Rectal smooth muscle tissue (tissue), 1 donor: ENCODE measurements at regions not wholly inside any gene's neighbourhood (a gene's known extent, or its start where the extent isn't known, plus 50 kb on each side); places are given as distances from the start of the nearest gene placed in this dataset.

ENCODE experiments used
- H3K27ac ChIP-seq: one replicate; pipeline ENCODE4 v1.7.0; 2013; ENCODE audit warnings: low read depth, low read length, inconsistent platforms
- H3K27me3 ChIP-seq: one replicate; pipeline ENCODE4 v1.7.0; 2013; ENCODE audit warnings: low read length; ENCODE audit not compliant: control insufficient read depth, insufficient read depth
- H3K36me3 ChIP-seq: one replicate; pipeline ENCODE4 v1.7.0; 2013; ENCODE audit warnings: low read length; ENCODE audit not compliant: control insufficient read depth, insufficient read depth
- H3K4me1 ChIP-seq: one replicate; pipeline ENCODE4 v1.7.0; 2013; ENCODE audit warnings: low read length; ENCODE audit not compliant: control insufficient read depth, insufficient read depth
- H3K4me3 ChIP-seq: one replicate; pipeline ENCODE4 v1.7.0; 2013; ENCODE audit warnings: low read length
- H3K9ac ChIP-seq: one replicate; pipeline ENCODE4 v1.7.0; 2013; ENCODE audit warnings: low read length

- no peak overlapping the region for H3K27ac ChIP-seq
- H3K9ac ChIP-seq: no peak overlapping the region
- H3K4me1 ChIP-seq: no peaks in the 10 kb centered on the region
- H3K36me3 ChIP-seq: no peaks in the 10 kb centered on the region
- H3K27me3 ChIP-seq: no peaks in the 10 kb centered on the region
- H3K4me3 ChIP-seq: no peak overlapping the region
These were observed 196.2 kb upstream of the ZNF536 start for GRCh38 chr19:30175987-30176386.

- no peaks in the 10 kb centered on the region for H3K27me3 ChIP-seq
- H3K36me3 ChIP-seq: no peaks in the 10 kb centered on the region
- no peak overlapping the region for H3K27ac ChIP-seq
- no peak overlapping the region for H3K9ac ChIP-seq
- H3K4me1 ChIP-seq: no peaks in the 10 kb centered on the region
- H3K4me3 ChIP-seq: no peak overlapping the region
These were observed 193.3 kb upstream of the ZNF536 start for GRCh38 chr19:30178721-30179402.

GRCh38 chr19:30180691-30181090 is 191.5 kb upstream of the ZNF536 start:
- Histone ChIP-seq H3K4me3 (no peak overlapping the region), H3K4me1 (no peaks in the 10 kb centered on the region), H3K9ac (no peak overlapping the region), H3K27ac (no peak overlapping the region), H3K27me3 (no peaks in the 10 kb centered on the region), H3K36me3 (no peaks in the 10 kb centered on the region)

GRCh38 chr19:30183807-30184490 is 188.2 kb upstream of the ZNF536 start:
- no peaks in the 10 kb centered on the region for H3K36me3 ChIP-seq
- H3K4me3 ChIP-seq: no peak overlapping the region
- H3K27ac ChIP-seq: no peak overlapping the region
- no peaks in the 10 kb centered on the region for H3K4me1 ChIP-seq
- no peak overlapping the region for H3K9ac ChIP-seq
- H3K27me3 ChIP-seq: no peaks in the 10 kb centered on the region

DNA sequence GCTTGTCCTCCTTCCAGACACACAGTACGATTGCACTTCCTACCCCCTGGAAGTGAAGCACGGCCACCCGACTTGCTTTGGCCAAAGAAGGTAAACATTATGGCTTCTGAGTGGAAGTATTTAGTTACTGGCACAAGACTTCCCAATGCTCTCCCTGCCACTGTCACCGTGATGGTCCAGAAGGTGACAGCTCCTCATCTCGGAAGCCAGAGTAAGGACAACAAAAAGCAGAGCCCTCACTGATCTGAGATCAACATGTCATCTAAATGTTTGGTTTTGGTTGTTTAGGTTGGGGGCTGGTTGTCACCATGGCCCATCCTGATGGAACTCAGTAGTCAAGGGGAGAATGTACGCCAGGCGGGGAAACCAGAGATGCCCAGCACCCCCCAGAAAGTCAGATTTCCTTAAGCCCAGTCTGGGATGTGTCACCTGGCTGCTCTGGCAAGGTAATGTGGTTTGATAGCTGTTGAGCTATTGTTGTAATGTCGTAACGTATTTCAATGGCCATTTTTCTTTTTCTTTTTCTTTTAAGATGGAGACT is 170.1 kb upstream of the ZNF536 start:
- H3K36me3 ChIP-seq: no peaks in the 10 kb centered on the region
- H3K27me3 ChIP-seq: no peaks in the 10 kb centered on the region
- no peak overlapping the region for H3K27ac ChIP-seq
- no peak overlapping the region for H3K9ac ChIP-seq
- no peak overlapping the region for H3K4me3 ChIP-seq
- no peaks in the 10 kb centered on the region for H3K4me1 ChIP-seq

DNA sequence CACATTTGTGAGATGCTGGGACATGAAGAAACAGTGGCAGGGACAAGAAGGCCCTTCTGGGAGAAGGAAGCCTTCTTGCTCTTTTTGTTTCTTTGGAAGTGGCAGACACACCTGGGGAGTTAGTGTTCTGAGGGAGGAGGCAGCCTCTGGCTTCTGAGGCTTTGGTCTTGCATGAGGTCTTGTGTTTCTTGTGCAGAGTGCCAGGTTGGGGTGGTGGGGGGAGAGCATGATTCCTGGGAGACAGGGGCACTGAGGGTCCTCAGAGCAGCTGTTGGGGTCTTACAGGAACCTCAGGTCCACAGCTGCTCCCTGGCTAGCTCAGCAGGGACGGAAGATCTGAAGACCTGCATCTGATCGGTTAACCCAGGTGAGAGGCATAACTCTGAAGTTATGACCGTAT is 167.5 kb upstream of the ZNF536 start:
- H3K9ac ChIP-seq: no peak overlapping the region
- H3K4me3 ChIP-seq: no peak overlapping the region
- no peaks in the 10 kb centered on the region for H3K27me3 ChIP-seq
- H3K27ac ChIP-seq: no peak overlapping the region
- H3K4me1 ChIP-seq: no peaks in the 10 kb centered on the region
- no peaks in the 10 kb centered on the region for H3K36me3 ChIP-seq

- no peaks in the 10 kb centered on the region for H3K4me1 ChIP-seq
- no peaks in the 10 kb centered on the region for H3K27me3 ChIP-seq
- no peak overlapping the region for H3K4me3 ChIP-seq
- H3K9ac ChIP-seq: no peak overlapping the region
- H3K27ac ChIP-seq: no peak overlapping the region
- H3K36me3 ChIP-seq: no peaks in the 10 kb centered on the region
These were observed 166.0 kb upstream of the ZNF536 start for GRCh38 chr19:30206187-30206586.

GRCh38 chr19:30207357-30207756 is 164.8 kb upstream of the ZNF536 start:
- Histone ChIP-seq H3K4me1 (no peaks in the 10 kb centered on the region), H3K27me3 (no peaks in the 10 kb centered on the region), H3K4me3 (no peak overlapping the region), H3K9ac (no peak overlapping the region), H3K36me3 (no peaks in the 10 kb centered on the region), H3K27ac (no peak overlapping the region)

DNA sequence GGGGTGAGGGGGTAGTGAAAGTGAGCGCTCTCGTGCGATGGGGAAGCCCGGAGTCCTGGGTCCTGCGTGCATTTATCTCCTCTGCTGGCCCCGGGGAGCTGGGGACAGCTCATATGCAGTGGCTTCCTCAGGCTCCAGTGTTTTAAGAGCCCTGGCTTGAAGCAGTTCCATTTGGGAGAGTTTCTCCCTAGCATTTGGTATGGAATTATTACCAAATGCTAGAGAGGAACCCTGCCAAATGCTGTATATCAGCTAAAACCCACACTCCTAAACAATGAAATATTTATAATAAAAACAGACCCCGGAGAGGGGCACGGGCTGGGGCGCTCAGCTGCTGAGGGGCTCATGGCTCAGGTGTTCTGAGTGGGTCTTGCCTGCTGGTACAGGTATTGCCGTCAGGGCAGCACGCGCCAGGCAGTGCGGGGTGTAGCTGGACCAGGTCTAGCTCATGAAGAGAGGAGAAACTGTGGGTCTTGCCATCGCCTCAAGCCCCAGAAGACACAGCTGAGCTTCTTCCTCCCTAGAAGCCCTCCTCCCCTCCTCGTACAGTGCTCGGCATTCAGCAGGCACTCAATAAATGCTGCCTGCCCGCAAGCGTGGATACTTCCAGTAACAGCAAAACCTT is 163.6 kb upstream of the ZNF536 start:
- Histone ChIP-seq H3K4me3 (no peak overlapping the region), H3K27ac (no peak overlapping the region), H3K4me1 (no peaks in the 10 kb centered on the region), H3K9ac (no peak overlapping the region), H3K27me3 (no peaks in the 10 kb centered on the region), H3K36me3 (no peaks in the 10 kb centered on the region)

DNA sequence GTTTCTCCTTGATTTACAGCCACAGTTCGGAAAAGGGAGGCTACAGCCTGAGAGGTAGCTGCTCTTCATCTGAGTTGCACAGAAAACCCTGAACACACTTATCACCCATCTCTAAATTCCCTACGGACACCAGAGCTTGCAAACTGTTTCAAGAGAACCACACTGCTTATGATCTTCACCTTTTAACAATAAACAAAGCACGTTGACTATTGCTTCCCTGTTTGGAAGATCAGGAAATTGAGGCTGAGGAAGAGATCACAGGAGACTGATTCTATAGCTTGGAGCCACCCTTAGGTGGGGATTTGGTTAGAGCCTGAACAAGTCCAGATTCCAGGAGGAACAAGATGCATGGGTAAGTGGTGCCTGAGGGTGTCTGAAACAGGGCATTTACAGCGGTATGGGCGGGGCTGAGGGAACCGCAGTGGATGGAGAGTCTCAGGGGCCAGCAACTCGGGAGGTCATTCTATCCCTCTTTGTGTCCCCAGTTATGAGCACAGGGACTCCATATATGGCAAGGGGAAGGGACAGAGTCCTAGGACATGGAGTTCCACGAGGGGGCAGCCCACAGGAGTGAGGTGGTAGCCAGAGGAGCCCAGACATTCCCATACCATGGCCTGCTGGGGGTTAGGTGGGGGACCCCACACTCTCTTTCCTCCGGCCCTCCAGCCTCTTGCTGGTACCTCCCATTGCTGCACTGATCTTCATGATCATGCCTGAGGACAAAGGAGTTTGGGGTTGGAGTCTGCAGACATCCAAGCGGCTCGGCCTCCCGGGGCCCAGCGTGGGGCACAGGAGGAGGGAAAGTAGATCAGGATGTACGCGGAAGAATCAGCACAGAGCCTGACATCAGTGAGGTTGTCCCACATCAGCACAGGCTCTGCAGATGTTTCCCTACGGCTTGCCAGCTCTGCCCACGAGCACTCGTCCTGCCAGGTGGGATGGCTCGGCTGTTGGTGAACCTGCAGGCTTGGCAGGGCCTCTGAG is 162.3 kb upstream of the ZNF536 start:
- no peak overlapping the region for H3K4me3 ChIP-seq
- no peak overlapping the region for H3K27ac ChIP-seq
- no peaks in the 10 kb centered on the region for H3K4me1 ChIP-seq
- H3K27me3 ChIP-seq: no peaks in the 10 kb centered on the region
- no peaks in the 10 kb centered on the region for H3K36me3 ChIP-seq
- no peak overlapping the region for H3K9ac ChIP-seq

GRCh38 chr19:30212574-30212973 is 159.6 kb upstream of the ZNF536 start:
- Histone ChIP-seq H3K27me3 (no peaks in the 10 kb centered on the region), H3K4me1 (no peaks in the 10 kb centered on the region), H3K9ac (no peak overlapping the region), H3K4me3 (no peak overlapping the region), H3K27ac (no peak overlapping the region), H3K36me3 (no peaks in the 10 kb centered on the region)

GRCh38 chr19:30214651-30215051 is 157.5 kb upstream of the ZNF536 start:
- Histone ChIP-seq H3K4me3 (no peak overlapping the region), H3K27ac (no peak overlapping the region), H3K27me3 (no peaks in the 10 kb centered on the region), H3K9ac (no peak overlapping the region), H3K4me1 (no peaks in the 10 kb centered on the region), H3K36me3 (no peaks in the 10 kb centered on the region)
